CD14-positive monocyte (primary cell): ENCODE measurements at regions not wholly inside any gene's neighbourhood (a gene's known extent, or its start where the extent isn't known, plus 50 kb on each side); places are given as distances from the start of the nearest gene placed in this dataset.

ENCODE experiments used
- DNase-seq, 3 donors: peaks; one replicate each; pipeline ENCODE4 v3.0.0-alpha.2; 2011 to 2022
- H2AFZ ChIP-seq: 2 replicates; pipeline ENCODE4 v1.6.0; 2012; ENCODE audit warnings: mild to moderate bottlenecking, low read depth, low read length, inconsistent platforms; ENCODE audit not compliant: insufficient read depth, poor library complexity, severe bottlenecking
- H3K27ac ChIP-seq, 2 donors: 1 replicate in 1 of 2; 2 replicates in 1 of 2; pipeline ENCODE4 v1.5.1; 2012 to 2013; ENCODE audit warnings: low read length in 2 of 2, control low read depth in 1 of 2, inconsistent platforms in 1 of 2, low read depth in 1 of 2, mild to moderate bottlenecking in 1 of 2
- H3K27me3 ChIP-seq, 2 donors: one replicate each; pipeline versions ENCODE4 v1.6.0 to v1.6.1; 2011 to 2013; ENCODE audit warnings: low read length in 2 of 2; ENCODE audit not compliant: control insufficient read depth in 2 of 2, insufficient read depth in 2 of 2
- H3K36me3 ChIP-seq, 2 donors: replicated peaks in 1 of 2; 1 replicate in 1 of 2; 2 replicates in 1 of 2; pipeline versions ENCODE4 v1.5.1 to v1.6.1; 2012 to 2013; ENCODE audit warnings: low read length in 2 of 2, control low read depth in 1 of 2, inconsistent platforms in 1 of 2, mild to moderate bottlenecking in 1 of 2; ENCODE audit not compliant: insufficient read depth in 2 of 2, control insufficient read depth in 1 of 2
- H3K4me1 ChIP-seq, 2 donors: 1 replicate in 1 of 2; 2 replicates in 1 of 2; pipeline versions ENCODE4 v1.5.1 to v1.6.1; 2012 to 2013; ENCODE audit warnings: low read length in 2 of 2, control low read depth in 1 of 2, inconsistent platforms in 1 of 2, mild to moderate bottlenecking in 1 of 2, moderate library complexity in 1 of 2; ENCODE audit not compliant: insufficient read depth in 2 of 2, control insufficient read depth in 1 of 2
- H3K4me2 ChIP-seq: replicated peaks from 2 replicates; pipeline ENCODE3; 2012; ENCODE audit warnings: low read length, moderate library complexity, mild to moderate bottlenecking; ENCODE audit not compliant: poor library complexity, severe bottlenecking; ENCODE audit errors: extremely low read depth
- H3K4me3 ChIP-seq, 3 experiments: fragments of 200-600 bp in 1 of 3; sonication (generic) in 1 of 3; replicated peaks in 1 of 3; 1 replicate in 2 of 3; 2 replicates in 1 of 3; pipeline ENCODE4 v1.5.1; 2011 to 2013; ENCODE audit warnings: low read length in 3 of 3, mild to moderate bottlenecking in 3 of 3, control low read depth in 2 of 3, low read depth in 2 of 3, inconsistent platforms in 1 of 3, moderate library complexity in 1 of 3
- H3K79me2 ChIP-seq: 2 replicates; pipeline ENCODE4 v1.6.0; 2012; ENCODE audit warnings: mild to moderate bottlenecking, control low read depth, inconsistent platforms, low read length, moderate library complexity; ENCODE audit not compliant: insufficient read depth
- H3K9ac ChIP-seq: 2 replicates; pipeline ENCODE4 v1.6.0; 2017; ENCODE audit warnings: low read length, mild to moderate bottlenecking; ENCODE audit not compliant: insufficient read depth, poor library complexity, severe bottlenecking
- H3K9me3 ChIP-seq, 2 donors: replicated peaks in 1 of 2; 1 replicate in 1 of 2; 2 replicates in 1 of 2; pipeline versions ENCODE4 v1.5.1 to v1.6.1; 2012 to 2013; ENCODE audit warnings: low read length in 2 of 2, control low read depth in 1 of 2; ENCODE audit not compliant: control insufficient read depth in 1 of 2, insufficient read depth in 1 of 2
- H4K20me1 ChIP-seq: 2 replicates; pipeline ENCODE4 v1.6.0; 2012; ENCODE audit warnings: mild to moderate bottlenecking, low read length, control low read depth, moderate library complexity; ENCODE audit not compliant: insufficient read depth
- H3K27ac Mint-ChIP-seq, 7 donors: one replicate each; pipeline ENCODE4 v1.8.0; 2020; ENCODE audit warnings: mild to moderate bottlenecking in 7 of 7, mixed read lengths in 7 of 7, moderate library complexity in 6 of 7, inconsistent platforms in 2 of 7
- H3K27me3 Mint-ChIP-seq, 3 donors: one replicate each; pipeline ENCODE4 v1.8.0; 2021 to 2022; ENCODE audit warnings: low read depth in 3 of 3, mild to moderate bottlenecking in 3 of 3, mixed read lengths in 3 of 3, moderate library complexity in 3 of 3, inconsistent platforms in 1 of 3
- H3K36me3 Mint-ChIP-seq, 2 donors: one replicate each; pipeline ENCODE4 v1.8.0; 2020; ENCODE audit warnings: mixed read lengths in 2 of 2, inconsistent platforms in 1 of 2, mild to moderate bottlenecking in 1 of 2
- H3K4me1 Mint-ChIP-seq: one replicate; pipeline ENCODE4 v1.8.0; 2020; ENCODE audit warnings: mild to moderate bottlenecking, mixed read lengths
- H3K4me3 Mint-ChIP-seq, 2 donors: one replicate each; pipeline ENCODE4 v1.8.0; 2020; ENCODE audit warnings: mild to moderate bottlenecking in 2 of 2, mixed read lengths in 2 of 2, moderate library complexity in 1 of 2
- H3K9me3 Mint-ChIP-seq, 7 donors: one replicate each; pipeline ENCODE4 v1.8.0; 2020 to 2022; ENCODE audit warnings: mixed read lengths in 7 of 7, mild to moderate bottlenecking in 6 of 7, moderate library complexity in 6 of 7, inconsistent platforms in 2 of 7
- WGBS: methylation state at CpG from one replicate; pipeline ENCODE4 v1.1.5; 2013; ENCODE audit warnings: missing lambda C conversion rate; ENCODE audit not compliant: insufficient coverage; 5-methylcytosine and 5-hydroxymethylcytosine counted together
- intact Hi-C, 2 donors: fragments of 100-400 bp; cut with micrococcal nuclease; formaldehyde crosslinking; loops; one replicate each; pipeline versions ENCODE4 v1.15.0 to v1.15.1; 2023
- TF ChIP-seq, protein P1 (sequence below): fragments of 200-600 bp; IDR thresholded peaks from one replicate; pipeline ENCODE4 v1.8.0; 2022; ENCODE audit warnings: antibody characterized with exemption, mild to moderate bottlenecking

DNA sequence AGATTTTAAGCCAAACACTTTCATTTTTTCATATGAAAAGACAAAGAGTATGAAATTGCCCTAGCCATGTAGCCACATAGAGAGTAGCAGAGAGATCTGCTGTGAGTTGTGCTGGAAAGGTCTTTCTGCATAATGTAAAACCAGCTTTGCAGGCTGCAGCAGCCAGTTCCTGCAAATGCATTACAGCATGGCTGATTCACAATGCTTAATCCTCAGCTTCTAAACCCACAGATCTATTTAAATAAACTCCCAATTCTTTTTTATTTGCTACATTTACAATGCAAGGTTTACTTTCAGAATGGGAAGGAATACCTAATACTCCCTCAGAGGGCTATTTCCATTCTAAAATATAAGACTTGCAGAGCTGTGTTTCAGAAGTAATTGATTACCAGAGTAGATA, 185.6 kb upstream of the STARD13 start:
- no peak overlapping the region for H3K27ac Mint-ChIP-seq
- H3K9ac ChIP-seq: no peak overlapping the region
- H3K4me2 ChIP-seq: no peak overlapping the region
- no peak overlapping the region for H3K27ac ChIP-seq
- H3K4me1 ChIP-seq: no peaks in the 10 kb centered on the region
- H2AFZ ChIP-seq: no peak overlapping the region
- peaks cover 4% of the 10 kb centered on the region in 2 donors for H3K9me3 ChIP-seq
- H4K20me1 ChIP-seq: no peaks in the 10 kb centered on the region
- H3K27me3 ChIP-seq: no peaks in the 10 kb centered on the region
- H3K4me1 Mint-ChIP-seq: no peaks in the 10 kb centered on the region
- no peaks in the 10 kb centered on the region for H3K36me3 Mint-ChIP-seq
- no peaks in the 10 kb centered on the region for H3K36me3 ChIP-seq
- intact Hi-C loops: no loop called here
- DNase-seq: no peak
- TF ChIP-seq, protein P1, sequence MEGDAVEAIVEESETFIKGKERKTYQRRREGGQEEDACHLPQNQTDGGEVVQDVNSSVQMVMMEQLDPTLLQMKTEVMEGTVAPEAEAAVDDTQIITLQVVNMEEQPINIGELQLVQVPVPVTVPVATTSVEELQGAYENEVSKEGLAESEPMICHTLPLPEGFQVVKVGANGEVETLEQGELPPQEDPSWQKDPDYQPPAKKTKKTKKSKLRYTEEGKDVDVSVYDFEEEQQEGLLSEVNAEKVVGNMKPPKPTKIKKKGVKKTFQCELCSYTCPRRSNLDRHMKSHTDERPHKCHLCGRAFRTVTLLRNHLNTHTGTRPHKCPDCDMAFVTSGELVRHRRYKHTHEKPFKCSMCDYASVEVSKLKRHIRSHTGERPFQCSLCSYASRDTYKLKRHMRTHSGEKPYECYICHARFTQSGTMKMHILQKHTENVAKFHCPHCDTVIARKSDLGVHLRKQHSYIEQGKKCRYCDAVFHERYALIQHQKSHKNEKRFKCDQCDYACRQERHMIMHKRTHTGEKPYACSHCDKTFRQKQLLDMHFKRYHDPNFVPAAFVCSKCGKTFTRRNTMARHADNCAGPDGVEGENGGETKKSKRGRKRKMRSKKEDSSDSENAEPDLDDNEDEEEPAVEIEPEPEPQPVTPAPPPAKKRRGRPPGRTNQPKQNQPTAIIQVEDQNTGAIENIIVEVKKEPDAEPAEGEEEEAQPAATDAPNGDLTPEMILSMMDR: no peak
- H3K9me3 Mint-ChIP-seq: peaks cover 4 to 20% (median 9%) of the 10 kb centered on the region in 7 donors
- no peaks in the 10 kb centered on the region for H3K79me2 ChIP-seq
- no peak overlapping the region for H3K4me3 Mint-ChIP-seq
- peaks cover 0 to 2% (median 0%) of the 10 kb centered on the region in 3 donors for H3K27me3 Mint-ChIP-seq
- H3K4me3 ChIP-seq: no peak overlapping the region

DNA sequence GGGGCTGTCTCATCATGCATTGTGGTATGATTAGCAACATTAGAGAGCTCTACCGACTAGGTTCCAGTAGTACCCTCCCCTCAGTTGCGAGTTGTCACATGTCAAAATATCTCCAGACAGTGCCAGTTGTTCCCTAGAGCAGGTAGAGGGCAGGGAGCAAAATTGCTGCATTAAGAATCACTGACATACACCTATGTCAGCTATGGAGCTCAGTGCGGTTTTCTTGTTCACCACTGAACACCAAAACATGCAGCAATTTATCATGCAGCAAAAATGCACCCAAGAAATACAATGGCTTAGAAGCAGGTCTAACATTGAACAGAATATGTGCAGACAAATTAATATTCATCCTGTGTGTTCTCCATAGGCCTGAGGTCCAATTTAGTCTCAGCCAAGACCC, 186.9 kb upstream of the STARD13 start:
- Histone ChIP-seq H3K79me2 (no peaks in the 10 kb centered on the region), H3K4me3 (no peak overlapping the region), H3K9me3 (peaks cover 4 to 16% of the 10 kb centered on the region in 2 donors), H3K36me3 (no peaks in the 10 kb centered on the region), H3K4me2 (no peak overlapping the region), H3K9ac (no peak overlapping the region), H2AFZ (no peak overlapping the region), H3K4me1 (no peaks in the 10 kb centered on the region), H4K20me1 (no peaks in the 10 kb centered on the region), H3K27me3 (no peaks in the 10 kb centered on the region), H3K27ac (no peak overlapping the region)
- no peak for DNase-seq
- intact Hi-C loops: no loop called here
- Mint-ChIP-seq H3K4me3 (no peak overlapping the region), H3K27ac (no peak overlapping the region), H3K27me3 (peaks cover 0 to 2% (median 0%) of the 10 kb centered on the region in 3 donors), H3K4me1 (no peaks in the 10 kb centered on the region), H3K36me3 (no peaks in the 10 kb centered on the region), H3K9me3 (peaks cover 7 to 28% (median 17%) of the 10 kb centered on the region in 7 donors)
- TF ChIP-seq, protein P1: no peak
- WGBS: no CpG with 5 or more reads among the region's 3 CpGs
